DOHH2 (cell line): ENCODE measurements at regions not wholly inside any gene's neighbourhood (a gene's known extent, or its start where the extent isn't known, plus 50 kb on each side); places are given as distances from the start of the nearest gene placed in this dataset.

Experiments
- H3F3A ChIP-seq: fragments of 200-600 bp; sonication (generic), shearing (Covaris generic); 2 replicates; pipeline ENCODE4 v1.6.0; 2016; ENCODE audit warnings: antibody characterized with exemption, mild to moderate bottlenecking; ENCODE audit not compliant: control insufficient read depth, insufficient read depth
- H3K27ac ChIP-seq: fragments of 200-600 bp; sonication (generic); 2 replicates; pipeline ENCODE4 v1.5.1; 2014; ENCODE audit warnings: low read depth, mild to moderate bottlenecking, low read length, moderate library complexity
- H3K27me3 ChIP-seq: fragments of 200-600 bp; sonication (generic); 2 replicates; pipeline ENCODE4 v1.6.1; 2014; ENCODE audit warnings: mild to moderate bottlenecking, low read length, mixed read lengths; ENCODE audit not compliant: control insufficient read depth
- H3K36me3 ChIP-seq: fragments of 200-600 bp; sonication (generic); 2 replicates; pipeline ENCODE4 v1.6.1; 2014; ENCODE audit warnings: mild to moderate bottlenecking, low read length, moderate library complexity, mixed read lengths; ENCODE audit not compliant: control insufficient read depth
- H3K4me1 ChIP-seq: fragments of 200-600 bp; sonication (generic); 2 replicates; pipeline ENCODE4 v1.6.1; 2014; ENCODE audit warnings: mild to moderate bottlenecking, low read length, mixed read lengths; ENCODE audit not compliant: control insufficient read depth
- H3K4me2 ChIP-seq: fragments of 200-600 bp; sonication (generic); 2 replicates; pipeline ENCODE4 v1.6.0; 2014; ENCODE audit warnings: mild to moderate bottlenecking, low read length, moderate library complexity
- H3K4me3 ChIP-seq: fragments of 200-600 bp; sonication (generic); 2 replicates; pipeline ENCODE4 v1.5.1; 2014; ENCODE audit warnings: mild to moderate bottlenecking, low read length, mixed read lengths
- H3K79me2 ChIP-seq: fragments of 200-600 bp; sonication (generic); 2 replicates; pipeline ENCODE4 v1.6.1; 2014; ENCODE audit warnings: mild to moderate bottlenecking, low read length, mixed read lengths; ENCODE audit not compliant: control insufficient read depth
- H3K9me2 ChIP-seq: fragments of 200-600 bp; sonication (generic); replicated peaks from 2 replicates; pipeline ENCODE4 v1.6.1; 2014; ENCODE audit warnings: mild to moderate bottlenecking, low read length, mixed read lengths; ENCODE audit not compliant: control insufficient read depth
- H3K9me3 ChIP-seq: fragments of 200-600 bp; sonication (generic); 2 replicates; pipeline ENCODE4 v1.6.1; 2014; ENCODE audit warnings: antibody characterized with exemption, low read length, mixed read lengths; ENCODE audit not compliant: control insufficient read depth, insufficient read depth
- H4K20me1 ChIP-seq: fragments of 200-600 bp; sonication (generic); 2 replicates; pipeline ENCODE4 v1.6.0; 2014; ENCODE audit warnings: low read depth, mild to moderate bottlenecking, antibody characterized with exemption, low read length, moderate library complexity; ENCODE audit not compliant: control insufficient read depth, insufficient read depth
- CTCF ChIP-seq: fragments of 200-600 bp; sonication (generic); IDR thresholded peaks from one replicate; pipeline ENCODE4 v1.5.1; 2014; ENCODE audit warnings: antibody characterized with exemption, mild to moderate bottlenecking, low read depth, low read length; ENCODE audit not compliant: poor library complexity, severe bottlenecking
- EZH2phosphoT487 ChIP-seq: fragments of 200-600 bp; sonication (generic); IDR thresholded peaks from 2 replicates; pipeline ENCODE4 v1.6.1; 2017; ENCODE audit warnings: borderline replicate concordance, mild to moderate bottlenecking, antibody characterized with exemption, low read length, moderate library complexity, mixed read lengths

- Histone ChIP-seq H3K4me3 (no peak overlapping the region), H3K4me2 (no peak overlapping the region), H3K79me2 (no peaks in the 10 kb centered on the region), H4K20me1 (no peaks in the 10 kb centered on the region), H3K9me3 (peaks cover 5% of the 10 kb centered on the region; the same call in 1 of the 2 replicates), H3K27ac (no peak overlapping the region), H3K36me3 (no peaks in the 10 kb centered on the region), H3K27me3 (no peaks in the 10 kb centered on the region), H3K9me2 (no peaks in the 10 kb centered on the region), H3K4me1 (peaks cover 11% of the 10 kb centered on the region), H3F3A (no peaks in the 10 kb centered on the region)
- no peak for TF ChIP-seq EZH2phosphoT487
- TF ChIP-seq CTCF: no peak
Observed at GRCh38 chr13:50671497-50671850, 172.0 kb downstream of the DLEU7 start.

DNA sequence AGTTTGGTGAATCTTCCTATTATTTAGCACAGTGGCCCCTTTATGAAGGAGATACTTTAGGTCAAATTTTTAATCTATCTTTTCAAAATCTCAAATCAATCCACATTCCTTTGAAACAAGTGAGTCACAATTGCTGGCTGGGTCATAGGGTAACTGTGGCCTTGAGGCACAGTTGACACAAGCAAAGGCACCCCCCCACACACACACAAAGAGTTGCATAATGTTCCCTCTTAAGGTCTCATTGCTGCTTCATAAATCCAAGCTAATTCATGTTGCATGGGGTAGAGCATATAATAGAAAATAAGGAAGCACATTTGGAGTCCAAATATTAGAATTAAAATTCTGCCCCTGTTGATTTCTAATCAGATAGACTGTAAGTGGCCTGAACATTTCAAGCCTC lies 171.5 kb downstream of the DLEU7 start:
- no peak for TF ChIP-seq CTCF
- Histone ChIP-seq H3K4me1 (peaks cover 14% of the 10 kb centered on the region), H3K9me2 (no peaks in the 10 kb centered on the region), H3K27me3 (no peaks in the 10 kb centered on the region), H3K27ac (no peak overlapping the region), H3K4me3 (no peak overlapping the region), H3K79me2 (no peaks in the 10 kb centered on the region), H3K4me2 (no peak overlapping the region), H3F3A (no peaks in the 10 kb centered on the region), H4K20me1 (no peaks in the 10 kb centered on the region), H3K9me3 (0 out of 2 replicates have a peak, but pooled peaks cover under 1% of the 10 kb centered on the region), H3K36me3 (no peaks in the 10 kb centered on the region)

- Histone ChIP-seq H3K27me3 (no peaks in the 10 kb centered on the region), H3K79me2 (no peaks in the 10 kb centered on the region), H3K36me3 (no peaks in the 10 kb centered on the region), H3K9me3 (no peaks in the 10 kb centered on the region), H3F3A (no peaks in the 10 kb centered on the region), H3K4me3 (no peak overlapping the region), H3K4me2 (no peak overlapping the region), H3K9me2 (no peaks in the 10 kb centered on the region), H3K4me1 (peaks cover 14% of the 10 kb centered on the region), H4K20me1 (no peaks in the 10 kb centered on the region), H3K27ac (no peak overlapping the region)
- TF ChIP-seq CTCF (no peak), EZH2phosphoT487 (no peak)
Observed at GRCh38 chr13:50675651-50676050, 167.8 kb downstream of the DLEU7 start.

GRCh38 chr13:50676602-50677001 lies 166.9 kb downstream of the DLEU7 start:
- H3K36me3 ChIP-seq: no peaks in the 10 kb centered on the region
- peaks cover 14% of the 10 kb centered on the region for H3K4me1 ChIP-seq
- no peaks in the 10 kb centered on the region for H3K9me3 ChIP-seq
- TF ChIP-seq CTCF (no peak), EZH2phosphoT487 (no peak)
- no peaks in the 10 kb centered on the region for H3F3A ChIP-seq
- H3K27ac ChIP-seq: no peak overlapping the region
- no peaks in the 10 kb centered on the region for H3K27me3 ChIP-seq
- H3K4me3 ChIP-seq: no peak overlapping the region
- no peak overlapping the region for H3K4me2 ChIP-seq
- H3K9me2 ChIP-seq: no peaks in the 10 kb centered on the region
- H3K79me2 ChIP-seq: no peaks in the 10 kb centered on the region
- H4K20me1 ChIP-seq: no peaks in the 10 kb centered on the region
